Nephron (organoid): ENCODE measurements at regions not wholly inside any gene's neighbourhood (a gene's known extent, or its start where the extent isn't known, plus 50 kb on each side); places are given as distances from the start of the nearest gene placed in this dataset.

Experiments used
- H3K27ac Mint-ChIP-seq, 3 experiments: 2 replicates each; pipeline ENCODE4 v1.8.0; 2020; ENCODE audit warnings: mixed read lengths in 3 of 3, mild to moderate bottlenecking in 2 of 3, moderate library complexity in 1 of 3
- H3K27me3 Mint-ChIP-seq: 2 replicates; pipeline ENCODE4 v1.8.0; 2021; ENCODE audit warnings: low read depth, mild to moderate bottlenecking, moderate library complexity, mixed read lengths
- H3K36me3 Mint-ChIP-seq: 2 replicates; pipeline ENCODE4 v1.8.0; 2020; ENCODE audit warnings: low read depth, mixed read lengths
- H3K4me1 Mint-ChIP-seq: 2 replicates; pipeline ENCODE4 v1.8.0; 2020; ENCODE audit warnings: mixed read lengths
- H3K4me3 Mint-ChIP-seq, 3 experiments: 2 replicates each; pipeline ENCODE4 v1.8.0; 2020; ENCODE audit warnings: mild to moderate bottlenecking in 3 of 3, mixed read lengths in 3 of 3, moderate library complexity in 2 of 3
- H3K9me3 Mint-ChIP-seq: 2 replicates; pipeline ENCODE4 v1.8.0; 2020; ENCODE audit warnings: mixed read lengths
- CTCF ChIP-seq, 3 experiments: fragments of 200-600 bp; sonication (generic); IDR thresholded peaks; one replicate each; pipeline ENCODE4 v1.5.0; 2021; ENCODE audit warnings: antibody characterized with exemption in 3 of 3; ENCODE audit not compliant: unreplicated experiment in 3 of 3

DNA sequence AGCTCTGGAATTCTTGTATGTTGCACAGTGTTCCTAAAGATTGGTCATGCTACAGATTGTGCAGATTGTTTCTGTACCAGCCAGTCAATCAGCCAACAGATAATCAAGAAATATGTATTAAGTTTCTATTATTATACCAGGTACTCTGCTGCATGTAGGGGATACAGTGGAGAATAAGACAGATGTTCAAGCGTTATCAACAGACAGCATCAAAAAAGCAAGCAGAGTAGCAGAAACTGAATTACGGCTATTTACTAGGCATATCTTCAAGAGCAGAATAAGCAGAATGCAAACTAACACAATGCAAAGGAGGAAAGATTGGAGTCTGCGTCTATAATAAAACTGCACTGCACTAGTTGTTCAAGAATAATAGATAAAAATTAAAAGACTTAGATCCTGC lies 278.6 kb downstream of the ETS1 start:
- no peaks in the 10 kb centered on the region for H3K36me3 Mint-ChIP-seq
- no peak overlapping the region for H3K27ac Mint-ChIP-seq
- peaks cover 7% of the 10 kb centered on the region for H3K27me3 Mint-ChIP-seq
- TF ChIP-seq CTCF (IDR thresholded peaks at IDR 0.05; ENCODE audit: unreplicated experiment in 3 of 3) = no peak
- H3K4me1 Mint-ChIP-seq = peaks cover 7% of the 10 kb centered on the region
- H3K9me3 Mint-ChIP-seq = peaks cover 2% of the 10 kb centered on the region
- H3K4me3 Mint-ChIP-seq = no peak overlapping the region

DNA sequence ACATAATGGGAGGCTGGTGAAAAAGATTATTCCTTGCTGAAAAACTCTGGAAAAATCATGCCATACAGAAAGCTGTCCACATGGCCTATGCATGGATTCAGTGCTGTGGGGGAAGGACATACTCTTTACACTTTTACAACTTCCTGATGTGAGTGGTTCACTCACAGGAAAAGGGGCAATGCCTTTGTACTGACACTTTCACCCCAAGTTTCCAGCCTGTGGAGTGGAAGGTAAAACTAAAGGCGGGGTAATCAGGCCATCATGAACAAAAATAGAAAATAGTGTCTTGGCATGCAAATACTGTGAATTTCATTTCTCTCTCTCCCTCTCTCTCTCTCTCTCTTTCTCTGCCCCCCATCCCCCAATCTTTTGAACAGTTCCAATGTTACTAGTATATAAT lies 281.8 kb downstream of the ETS1 start:
- TF ChIP-seq CTCF (IDR thresholded peaks at IDR 0.05; ENCODE audit: unreplicated experiment in 3 of 3) = no peak
- Mint-ChIP-seq H3K4me1 (peaks cover 7% of the 10 kb centered on the region), H3K4me3 (no peak overlapping the region), H3K27ac (no peak overlapping the region), H3K27me3 (no peaks in the 10 kb centered on the region), H3K36me3 (no peaks in the 10 kb centered on the region), H3K9me3 (no peaks in the 10 kb centered on the region)

DNA sequence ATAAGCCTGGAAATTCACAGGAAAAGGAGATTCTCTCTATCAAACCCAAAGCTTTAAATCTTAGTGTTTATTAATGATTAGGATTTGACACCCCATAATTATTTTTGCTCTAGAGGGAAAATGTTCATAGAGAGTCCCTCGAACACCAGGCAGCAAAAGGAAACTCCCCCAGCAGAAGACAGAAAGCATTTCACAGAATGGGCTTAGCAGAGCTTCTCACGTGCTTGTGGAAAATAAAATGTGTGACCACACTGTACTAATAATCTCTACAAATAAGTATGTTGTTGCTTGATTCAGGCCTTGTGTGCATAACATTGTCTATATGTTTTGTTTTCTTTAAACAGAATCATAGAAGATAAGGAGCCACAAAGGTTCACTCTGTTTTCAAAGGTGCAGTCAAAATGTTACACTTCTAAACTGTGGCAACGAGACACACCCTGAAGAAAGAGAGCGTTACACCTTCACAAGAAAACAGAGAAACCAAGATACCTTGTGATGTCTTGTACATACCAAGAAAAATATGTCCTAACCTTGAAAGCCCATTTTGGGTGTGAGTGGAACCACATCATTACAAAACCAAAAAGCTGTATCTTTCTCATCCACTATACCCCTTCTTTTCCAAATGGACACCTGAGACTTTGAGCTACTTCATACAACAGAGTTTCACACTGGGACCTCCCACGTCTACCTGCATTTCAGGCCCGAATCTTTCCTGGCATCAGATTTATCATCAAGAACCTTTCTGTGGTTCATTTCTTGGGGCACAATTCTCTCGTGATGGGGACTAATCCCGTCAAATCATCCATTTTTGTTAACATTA lies 282.5 kb downstream of the ETS1 start:
- H3K4me1 Mint-ChIP-seq = peaks cover 10% of the 10 kb centered on the region
- no peak overlapping the region for H3K27ac Mint-ChIP-seq
- H3K27me3 Mint-ChIP-seq = no peaks in the 10 kb centered on the region
- no peak for TF ChIP-seq CTCF (IDR thresholded peaks at IDR 0.05; ENCODE audit: unreplicated experiment in 3 of 3)
- no peaks in the 10 kb centered on the region for H3K9me3 Mint-ChIP-seq
- H3K36me3 Mint-ChIP-seq = no peaks in the 10 kb centered on the region
- H3K4me3 Mint-ChIP-seq = no peak overlapping the region

- Mint-ChIP-seq H3K27me3 (no peaks in the 10 kb centered on the region), H3K4me3 (no peak overlapping the region), H3K36me3 (no peaks in the 10 kb centered on the region), H3K4me1 (peaks cover 18% of the 10 kb centered on the region), H3K9me3 (no peaks in the 10 kb centered on the region), H3K27ac (no peak overlapping the region)
- TF ChIP-seq CTCF (IDR thresholded peaks at IDR 0.05; ENCODE audit: unreplicated experiment in 3 of 3) = no peak
These were observed 283.2 kb downstream of the ETS1 start for GRCh38 chr11:128304116-128304515.

DNA sequence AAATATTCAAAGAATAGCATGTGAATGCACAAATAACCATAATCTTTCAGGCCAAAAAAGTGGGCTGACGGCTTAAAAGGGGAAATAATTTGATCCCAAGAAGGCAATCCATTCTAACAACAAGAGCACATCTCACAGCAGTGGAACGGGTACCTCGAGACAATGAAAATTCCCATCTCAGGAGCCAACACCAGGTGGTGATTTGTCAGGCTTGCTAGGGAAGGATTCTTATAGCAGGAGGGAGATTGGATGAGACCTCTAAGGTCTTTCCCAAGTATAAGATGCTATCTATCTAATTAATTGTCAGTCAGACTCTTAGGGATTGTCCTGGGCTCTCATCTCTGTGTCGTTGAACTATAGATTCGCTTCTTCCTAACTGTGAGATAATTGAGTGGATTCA lies 284.0 kb downstream of the ETS1 start:
- H3K4me3 Mint-ChIP-seq = no peak overlapping the region
- no peaks in the 10 kb centered on the region for H3K36me3 Mint-ChIP-seq
- no peak for TF ChIP-seq CTCF (IDR thresholded peaks at IDR 0.05; ENCODE audit: unreplicated experiment in 3 of 3)
- no peak overlapping the region for H3K27ac Mint-ChIP-seq
- H3K9me3 Mint-ChIP-seq = no peaks in the 10 kb centered on the region
- H3K4me1 Mint-ChIP-seq = peaks cover 24% of the 10 kb centered on the region
- H3K27me3 Mint-ChIP-seq = no peaks in the 10 kb centered on the region
